ENCODE measurements at regions not wholly inside any gene's neighbourhood (a gene's known extent, or its start where the extent isn't known, plus 50 kb on each side); places are given as distances from the start of the nearest gene placed in this dataset.

GRCh38 chrX:9147086-9147485, 113.2 kb upstream of the FAM9B start:
- no peak for DNase-seq (ENCODE audit: low read depth, low spot score)
- H3K27ac ChIP-seq = no peak overlapping the region

GRCh38 chrX:9147726-9148125, 113.8 kb upstream of the FAM9B start:
- H3K27ac ChIP-seq = no peak overlapping the region
- DNase-seq (ENCODE audit: low read depth, low spot score) = no peak

- DNase-seq (ENCODE audit: low read depth, low spot score) = no peak
Measured at GRCh38 chrX:9148615-9149399, 114.9 kb upstream of the FAM9B start.

GRCh38 chrX:9149501-9150245, 115.7 kb upstream of the FAM9B start:
- no peak overlapping the region for H3K27ac ChIP-seq
- DNase-seq (ENCODE audit: low read depth, low spot score) = no peak

More at GRCh38 chrX:9148615-9149399, 114.9 kb upstream of the FAM9B start:
- no peak overlapping the region for H3K27ac ChIP-seq

GRCh38 chrX:9151772-9152307, 117.9 kb upstream of the FAM9B start:
- DNase-seq (ENCODE audit: low read depth, low spot score) = no peak
- no peak overlapping the region for H3K27ac ChIP-seq

- no peak for DNase-seq (ENCODE audit: low read depth, low spot score)
- H3K27ac ChIP-seq = no peak overlapping the region
Measured at GRCh38 chrX:9153300-9153699, 119.4 kb upstream of the FAM9B start.

- H3K27ac ChIP-seq = no peak overlapping the region
- DNase-seq (ENCODE audit: low read depth, low spot score) = no peak
Measured at GRCh38 chrX:9158611-9159010, 124.7 kb upstream of the FAM9B start.

- no peak overlapping the region for H3K27ac ChIP-seq
- DNase-seq (ENCODE audit: low read depth, low spot score) = no peak
Measured at GRCh38 chrX:9160698-9161329, 126.9 kb upstream of the FAM9B start.

- H3K27ac ChIP-seq = no peak overlapping the region
- no peak for DNase-seq (ENCODE audit: low read depth, low spot score)
Measured at GRCh38 chrX:9162698-9163097, 128.8 kb upstream of the FAM9B start.

GRCh38 chrX:9163214-9163709, 129.3 kb upstream of the FAM9B start:
- H3K27ac ChIP-seq = no peak overlapping the region
- DNase-seq (ENCODE audit: low read depth, low spot score) = no peak

GRCh38 chrX:9164086-9164485, 130.2 kb upstream of the FAM9B start:
- DNase-seq (ENCODE audit: low read depth, low spot score) = no peak
- H3K27ac ChIP-seq = no peak overlapping the region

GRCh38 chrX:9164533-9165426, 130.9 kb upstream of the FAM9B start:
- no peak for DNase-seq (ENCODE audit: low read depth, low spot score)
- H3K27ac ChIP-seq = no peak overlapping the region

GRCh38 chrX:9166584-9166944, 132.6 kb upstream of the FAM9B start:
- H3K27ac ChIP-seq = no peak overlapping the region
- DNase-seq (ENCODE audit: low read depth, low spot score) = no peak

GRCh38 chrX:9171841-9172463, 138.0 kb upstream of the FAM9B start:
- no peak overlapping the region for H3K27ac ChIP-seq
- no peak for DNase-seq (ENCODE audit: low read depth, low spot score)

- H3K27ac ChIP-seq = no peak overlapping the region
- no peak for DNase-seq (ENCODE audit: low read depth, low spot score)
Measured at GRCh38 chrX:9172464-9172850, 138.5 kb upstream of the FAM9B start.

GRCh38 chrX:9180623-9181022, 146.7 kb upstream of the FAM9B start:
- H3K27ac ChIP-seq = no peak overlapping the region
- DNase-seq (ENCODE audit: low read depth, low spot score) = no peak

GRCh38 chrX:9182041-9182440, 148.1 kb upstream of the FAM9B start:
- DNase-seq (ENCODE audit: low read depth, low spot score) = no peak
- H3K27ac ChIP-seq = no peak overlapping the region

- DNase-seq (ENCODE audit: low read depth, low spot score) = no peak
- no peak overlapping the region for H3K27ac ChIP-seq
Measured at GRCh38 chrX:9183481-9183880, 149.6 kb upstream of the FAM9B start.

GRCh38 chrX:9184211-9184610, 150.3 kb upstream of the FAM9B start:
- DNase-seq (ENCODE audit: low read depth, low spot score) = no peak
- no peak overlapping the region for H3K27ac ChIP-seq

Data from epithelial cell of prostate (primary cell).